HG02798 (cell line): ENCODE measurements at regions not wholly inside any gene's neighbourhood (a gene's known extent, or its start where the extent isn't known, plus 50 kb on each side); places are given as distances from the start of the nearest gene placed in this dataset.

Experiments
- ATAC-seq: cut with Tn5 transposase; IDR thresholded peaks from one replicate; pipeline ENCODE4 v1.9.1; 2021; ENCODE audit warnings: mild to moderate bottlenecking; ENCODE audit not compliant: unreplicated experiment, poor library complexity

- ATAC-seq: peak; percentile 83
These were observed 81.9 kb upstream of the CTNNB1 start for GRCh38 chr3:41117398-41117870.

GRCh38 chr3:41118461-41119390, 80.6 kb upstream of the CTNNB1 start:
- ATAC-seq: no peak

- ATAC-seq: no peak
These were observed 78.8 kb upstream of the CTNNB1 start for GRCh38 chr3:41120460-41120859.

GRCh38 chr3:41125258-41125657, 74.0 kb upstream of the CTNNB1 start:
- ATAC-seq: no peak

- ATAC-seq: no peak
These were observed 72.8 kb upstream of the CTNNB1 start for GRCh38 chr3:41126472-41126871.

- ATAC-seq: no peak
These were observed 72.3 kb upstream of the CTNNB1 start for GRCh38 chr3:41126961-41127360.

- no peak for ATAC-seq
These were observed 71.9 kb upstream of the CTNNB1 start for GRCh38 chr3:41127414-41127813.

- no peak for ATAC-seq
These were observed 69.6 kb upstream of the CTNNB1 start for GRCh38 chr3:41129731-41130130.

GRCh38 chr3:41131224-41131623, 68.1 kb upstream of the CTNNB1 start:
- no peak for ATAC-seq

GRCh38 chr3:41137686-41138111, 61.6 kb upstream of the CTNNB1 start:
- no peak for ATAC-seq

- no peak for ATAC-seq
These were observed 61.2 kb upstream of the CTNNB1 start for GRCh38 chr3:41138146-41138545.

- ATAC-seq: no peak
These were observed 60.7 kb upstream of the CTNNB1 start for GRCh38 chr3:41138601-41139000.

- ATAC-seq: no peak
These were observed 59.1 kb upstream of the CTNNB1 start for GRCh38 chr3:41140242-41140641.

GRCh38 chr3:41141433-41142167, 57.7 kb upstream of the CTNNB1 start:
- ATAC-seq: no peak

- no peak for ATAC-seq
These were observed 55.8 kb upstream of the CTNNB1 start for GRCh38 chr3:41143421-41144031.

- no peak for ATAC-seq
These were observed 54.7 kb upstream of the CTNNB1 start for GRCh38 chr3:41144631-41145030.

GRCh38 chr3:41148478-41148877, 50.8 kb upstream of the CTNNB1 start:
- ATAC-seq: no peak

- ATAC-seq: no peak
These were observed 50.4 kb upstream of the CTNNB1 start for GRCh38 chr3:41148901-41149300.
